MM.1S (cell line): ENCODE measurements at regions not wholly inside any gene's neighbourhood (a gene's known extent, or its start where the extent isn't known, plus 50 kb on each side); places are given as distances from the start of the nearest gene placed in this dataset.

ENCODE experiments used
- CTCF ChIP-seq: fragments of 300-600 bp; sonication (generic); IDR thresholded peaks from 2 replicates; pipeline ENCODE4 v1.5.1; 2016; ENCODE audit warnings: antibody characterized with exemption, low read length, mixed read lengths
- EZH2 ChIP-seq: fragments of 300-600 bp; sonication (generic); optimal IDR thresholded peaks from 2 replicates; pipeline ENCODE3; 2017; ENCODE audit warnings: low read depth, mild to moderate bottlenecking, antibody characterized with exemption, low read length, mixed read lengths

- TF ChIP-seq CTCF (no peak), EZH2 (no peak)
Observed at GRCh38 chr2:16035747-16036745, 95.7 kb downstream of the MYCN start.
